Osteocyte (in vitro differentiated cells): ENCODE measurements at regions not wholly inside any gene's neighbourhood (a gene's known extent, or its start where the extent isn't known, plus 50 kb on each side); places are given as distances from the start of the nearest gene placed in this dataset.

Source experiments
- DNase-seq: peaks from one replicate; pipeline ENCODE4 v3.0.0; 2021; ENCODE audit warnings: mixed read lengths; ENCODE audit not compliant: unreplicated experiment; ENCODE audit errors: extremely low spot score
- H3K27ac Mint-ChIP-seq: one replicate; pipeline ENCODE4 v1.8.0; 2021; ENCODE audit warnings: mild to moderate bottlenecking, mixed read lengths; ENCODE audit not compliant: unreplicated experiment
- H3K27me3 Mint-ChIP-seq: one replicate; pipeline ENCODE4 v1.8.0; 2021; ENCODE audit warnings: mixed read lengths; ENCODE audit not compliant: unreplicated experiment
- H3K36me3 Mint-ChIP-seq: one replicate; pipeline ENCODE4 v1.8.0; 2021; ENCODE audit warnings: mixed read lengths; ENCODE audit not compliant: unreplicated experiment
- H3K4me1 Mint-ChIP-seq: one replicate; pipeline ENCODE4 v1.8.0; 2021; ENCODE audit warnings: mixed read lengths; ENCODE audit not compliant: unreplicated experiment
- H3K4me3 Mint-ChIP-seq: one replicate; pipeline ENCODE4 v1.8.0; 2021; ENCODE audit warnings: mild to moderate bottlenecking, moderate library complexity, mixed read lengths; ENCODE audit not compliant: unreplicated experiment
- H3K9me3 Mint-ChIP-seq: one replicate; pipeline ENCODE4 v1.8.0; 2021; ENCODE audit warnings: mixed read lengths; ENCODE audit not compliant: unreplicated experiment
- TF ChIP-seq, protein P1 (sequence below): fragments of 200-600 bp; sonication (generic); IDR thresholded peaks from 2 replicates; pipeline ENCODE4 v1.5.0; 2021; ENCODE audit warnings: antibody characterized with exemption, mild to moderate bottlenecking, moderate library complexity

DNA sequence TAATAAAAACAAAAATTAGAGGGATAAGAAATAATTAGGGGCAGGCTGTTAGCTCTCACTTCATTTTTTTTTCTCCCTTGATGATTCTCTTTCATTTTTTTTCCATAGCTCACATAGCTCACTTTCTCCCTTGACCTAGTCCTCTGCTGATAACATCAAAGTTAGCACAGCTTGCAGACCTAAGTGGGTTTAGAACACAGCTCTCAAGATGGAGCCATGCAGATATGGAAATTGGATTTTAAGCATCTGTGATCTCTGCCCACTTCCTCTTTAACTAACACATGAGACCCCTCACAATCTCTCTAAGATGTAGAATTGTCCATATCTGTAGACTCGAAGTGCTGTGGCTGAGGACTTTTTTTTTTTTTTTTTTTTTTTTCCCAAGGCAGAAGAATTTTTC lies 257.1 kb downstream of the SOX4 start:
- Mint-ChIP-seq H3K4me1 (peaks cover 5% of the 10 kb centered on the region), H3K36me3 (peaks cover 2% of the 10 kb centered on the region), H3K27ac (no peak overlapping the region), H3K9me3 (peaks cover 4% of the 10 kb centered on the region), H3K4me3 (no peak overlapping the region), H3K27me3 (no peaks in the 10 kb centered on the region)
- TF ChIP-seq, protein P1, sequence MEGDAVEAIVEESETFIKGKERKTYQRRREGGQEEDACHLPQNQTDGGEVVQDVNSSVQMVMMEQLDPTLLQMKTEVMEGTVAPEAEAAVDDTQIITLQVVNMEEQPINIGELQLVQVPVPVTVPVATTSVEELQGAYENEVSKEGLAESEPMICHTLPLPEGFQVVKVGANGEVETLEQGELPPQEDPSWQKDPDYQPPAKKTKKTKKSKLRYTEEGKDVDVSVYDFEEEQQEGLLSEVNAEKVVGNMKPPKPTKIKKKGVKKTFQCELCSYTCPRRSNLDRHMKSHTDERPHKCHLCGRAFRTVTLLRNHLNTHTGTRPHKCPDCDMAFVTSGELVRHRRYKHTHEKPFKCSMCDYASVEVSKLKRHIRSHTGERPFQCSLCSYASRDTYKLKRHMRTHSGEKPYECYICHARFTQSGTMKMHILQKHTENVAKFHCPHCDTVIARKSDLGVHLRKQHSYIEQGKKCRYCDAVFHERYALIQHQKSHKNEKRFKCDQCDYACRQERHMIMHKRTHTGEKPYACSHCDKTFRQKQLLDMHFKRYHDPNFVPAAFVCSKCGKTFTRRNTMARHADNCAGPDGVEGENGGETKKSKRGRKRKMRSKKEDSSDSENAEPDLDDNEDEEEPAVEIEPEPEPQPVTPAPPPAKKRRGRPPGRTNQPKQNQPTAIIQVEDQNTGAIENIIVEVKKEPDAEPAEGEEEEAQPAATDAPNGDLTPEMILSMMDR = no peak
- DNase-seq = no peak

DNA sequence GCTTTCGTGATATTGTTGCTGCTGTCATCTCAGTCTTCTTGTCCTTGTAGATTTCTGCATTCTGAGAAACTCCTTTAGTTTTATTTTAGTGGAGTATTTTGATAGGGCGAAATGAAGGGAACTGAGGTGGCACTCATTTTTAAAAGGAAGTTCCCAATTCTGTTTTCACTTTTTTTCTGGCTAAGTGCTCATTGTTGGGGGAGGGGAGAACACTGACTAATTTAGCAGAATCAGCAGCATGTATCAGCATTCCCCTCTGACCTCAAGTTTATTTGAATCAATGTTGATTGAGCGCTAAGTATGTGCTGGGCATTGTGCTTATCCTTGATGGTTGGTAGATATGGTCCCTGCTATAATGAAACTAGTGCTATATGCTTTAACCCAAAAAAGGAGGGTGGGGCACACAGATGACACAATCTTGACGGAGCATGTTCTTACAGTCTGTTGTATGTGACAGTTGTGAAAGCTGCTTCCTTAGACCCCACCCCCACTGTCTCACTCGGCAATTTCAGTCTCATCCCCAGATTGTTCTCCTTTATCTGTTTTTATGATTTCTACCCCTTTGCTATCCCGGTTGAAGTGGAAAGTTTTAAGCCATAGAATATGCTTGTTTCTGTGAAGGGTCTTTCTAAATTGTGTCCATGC lies 262.4 kb downstream of the SOX4 start:
- Mint-ChIP-seq H3K27me3 (no peaks in the 10 kb centered on the region), H3K9me3 (no peaks in the 10 kb centered on the region), H3K4me1 (no peaks in the 10 kb centered on the region), H3K27ac (no peak overlapping the region), H3K4me3 (no peak overlapping the region), H3K36me3 (no peaks in the 10 kb centered on the region)
- DNase-seq = no peak
- TF ChIP-seq, protein P1 = no peak

DNA sequence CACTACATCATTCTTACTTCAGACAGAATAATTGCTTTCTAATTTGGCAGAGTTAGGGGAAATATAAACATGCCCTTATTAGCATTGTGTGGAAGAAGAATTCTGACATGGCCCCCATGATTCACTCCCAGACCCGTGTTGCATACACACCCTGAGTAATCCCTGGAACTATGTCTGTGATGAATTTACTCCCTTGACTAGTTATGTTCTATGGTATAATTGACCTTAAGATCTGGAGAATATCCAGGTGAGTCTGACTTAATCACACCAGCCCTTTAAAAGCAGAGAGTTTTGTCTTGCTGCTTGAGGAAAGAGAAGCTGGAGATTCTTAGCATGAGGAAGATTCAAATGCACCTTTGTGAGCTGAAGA lies 262.9 kb downstream of the SOX4 start:
- Mint-ChIP-seq H3K27me3 (no peaks in the 10 kb centered on the region), H3K9me3 (peaks cover 4% of the 10 kb centered on the region), H3K4me3 (no peak overlapping the region), H3K4me1 (no peaks in the 10 kb centered on the region), H3K27ac (no peak overlapping the region), H3K36me3 (no peaks in the 10 kb centered on the region)
- no peak for DNase-seq
- TF ChIP-seq, protein P1 = no peak

DNA sequence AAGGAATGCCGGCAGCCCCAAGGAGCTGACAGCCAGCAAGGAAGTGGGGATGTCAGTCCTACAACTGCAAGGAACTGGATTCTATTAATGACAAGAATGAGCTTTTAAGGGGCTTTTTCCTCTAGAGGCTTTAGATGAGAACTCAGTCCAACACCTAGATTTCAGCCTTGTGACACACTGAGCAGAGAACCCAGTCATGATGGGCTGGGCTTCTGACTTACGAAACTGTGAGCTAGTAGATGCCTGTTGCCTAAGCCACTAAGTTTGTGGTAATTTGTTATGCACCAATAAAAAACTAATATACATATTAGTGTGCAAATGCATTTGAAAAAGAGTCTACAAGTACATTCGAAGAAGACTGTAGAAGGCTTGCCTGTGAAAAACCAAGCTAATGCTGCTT lies 263.3 kb downstream of the SOX4 start:
- TF ChIP-seq, protein P1 = no peak
- no peak overlapping the region for H3K4me3 Mint-ChIP-seq
- H3K27ac Mint-ChIP-seq = no peak overlapping the region
- H3K4me1 Mint-ChIP-seq = no peaks in the 10 kb centered on the region
- DNase-seq = no peak
- peaks cover 4% of the 10 kb centered on the region for H3K9me3 Mint-ChIP-seq
- no peaks in the 10 kb centered on the region for H3K36me3 Mint-ChIP-seq
- H3K27me3 Mint-ChIP-seq = no peaks in the 10 kb centered on the region

DNA sequence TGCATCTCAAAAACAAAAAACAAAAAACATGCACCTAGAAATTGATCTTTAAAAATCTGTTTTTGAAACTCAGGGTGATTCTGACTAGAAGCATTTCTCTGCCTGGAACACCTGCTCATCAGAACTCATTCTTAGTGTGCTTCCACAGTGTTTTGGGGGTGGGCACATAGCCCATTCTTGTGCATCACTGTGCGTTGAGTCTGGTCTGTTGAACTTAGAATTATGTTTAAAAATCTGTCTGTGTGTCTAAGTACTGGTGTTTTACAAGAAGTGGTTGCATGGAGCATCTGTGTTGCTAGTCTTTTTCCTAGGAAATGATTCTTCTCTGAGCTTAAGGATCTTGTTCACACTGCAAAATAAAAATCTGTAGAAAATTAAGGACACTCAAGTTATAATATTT lies 264.5 kb downstream of the SOX4 start:
- H3K4me1 Mint-ChIP-seq = no peaks in the 10 kb centered on the region
- H3K27ac Mint-ChIP-seq = no peak overlapping the region
- TF ChIP-seq, protein P1 = no peak
- no peaks in the 10 kb centered on the region for H3K36me3 Mint-ChIP-seq
- H3K27me3 Mint-ChIP-seq = no peaks in the 10 kb centered on the region
- H3K4me3 Mint-ChIP-seq = no peak overlapping the region
- H3K9me3 Mint-ChIP-seq = peaks cover 4% of the 10 kb centered on the region
- no peak for DNase-seq
